ENCODE measurements at regions not wholly inside any gene's neighbourhood (a gene's known extent, or its start where the extent isn't known, plus 50 kb on each side); places are given as distances from the start of the nearest gene placed in this dataset.

DNA sequence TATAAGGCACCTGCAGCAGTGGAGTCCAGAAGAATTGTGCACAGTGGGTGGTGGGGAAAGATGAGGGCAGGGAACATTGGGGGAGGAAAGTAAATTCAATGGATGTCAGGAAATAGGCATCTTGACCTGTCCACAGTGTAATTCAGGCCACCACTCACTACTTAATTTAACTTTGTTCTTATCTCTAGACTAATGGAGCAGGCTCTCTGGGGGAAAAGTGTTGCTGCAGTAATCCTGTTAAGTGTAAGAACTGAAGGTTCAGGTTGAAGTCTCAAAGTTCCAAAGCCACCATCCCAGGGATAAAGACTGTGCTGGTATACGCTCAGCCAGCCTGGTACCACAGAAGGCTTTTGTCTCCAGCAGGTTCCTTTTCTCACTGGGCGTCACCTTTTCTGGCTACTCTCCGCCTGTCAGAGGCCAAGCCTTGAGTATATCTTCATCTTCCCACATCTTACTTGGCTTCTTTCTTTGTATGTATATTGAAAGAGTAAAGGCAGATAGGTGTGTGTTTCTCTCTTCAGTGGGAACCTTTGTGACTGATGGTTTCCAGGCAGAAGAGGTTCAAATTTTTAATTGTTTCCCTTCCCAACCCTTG, 150.9 kb upstream of the DMRT1 start:
- TF ChIP-seq, protein P1, sequence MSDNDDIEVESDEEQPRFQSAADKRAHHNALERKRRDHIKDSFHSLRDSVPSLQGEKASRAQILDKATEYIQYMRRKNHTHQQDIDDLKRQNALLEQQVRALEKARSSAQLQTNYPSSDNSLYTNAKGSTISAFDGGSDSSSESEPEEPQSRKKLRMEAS (IDR thresholded peaks at IDR 0.05) = no peak
- TF ChIP-seq, protein P2, sequence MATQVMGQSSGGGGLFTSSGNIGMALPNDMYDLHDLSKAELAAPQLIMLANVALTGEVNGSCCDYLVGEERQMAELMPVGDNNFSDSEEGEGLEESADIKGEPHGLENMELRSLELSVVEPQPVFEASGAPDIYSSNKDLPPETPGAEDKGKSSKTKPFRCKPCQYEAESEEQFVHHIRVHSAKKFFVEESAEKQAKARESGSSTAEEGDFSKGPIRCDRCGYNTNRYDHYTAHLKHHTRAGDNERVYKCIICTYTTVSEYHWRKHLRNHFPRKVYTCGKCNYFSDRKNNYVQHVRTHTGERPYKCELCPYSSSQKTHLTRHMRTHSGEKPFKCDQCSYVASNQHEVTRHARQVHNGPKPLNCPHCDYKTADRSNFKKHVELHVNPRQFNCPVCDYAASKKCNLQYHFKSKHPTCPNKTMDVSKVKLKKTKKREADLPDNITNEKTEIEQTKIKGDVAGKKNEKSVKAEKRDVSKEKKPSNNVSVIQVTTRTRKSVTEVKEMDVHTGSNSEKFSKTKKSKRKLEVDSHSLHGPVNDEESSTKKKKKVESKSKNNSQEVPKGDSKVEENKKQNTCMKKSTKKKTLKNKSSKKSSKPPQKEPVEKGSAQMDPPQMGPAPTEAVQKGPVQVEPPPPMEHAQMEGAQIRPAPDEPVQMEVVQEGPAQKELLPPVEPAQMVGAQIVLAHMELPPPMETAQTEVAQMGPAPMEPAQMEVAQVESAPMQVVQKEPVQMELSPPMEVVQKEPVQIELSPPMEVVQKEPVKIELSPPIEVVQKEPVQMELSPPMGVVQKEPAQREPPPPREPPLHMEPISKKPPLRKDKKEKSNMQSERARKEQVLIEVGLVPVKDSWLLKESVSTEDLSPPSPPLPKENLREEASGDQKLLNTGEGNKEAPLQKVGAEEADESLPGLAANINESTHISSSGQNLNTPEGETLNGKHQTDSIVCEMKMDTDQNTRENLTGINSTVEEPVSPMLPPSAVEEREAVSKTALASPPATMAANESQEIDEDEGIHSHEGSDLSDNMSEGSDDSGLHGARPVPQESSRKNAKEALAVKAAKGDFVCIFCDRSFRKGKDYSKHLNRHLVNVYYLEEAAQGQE (IDR thresholded peaks at IDR 0.05; ENCODE audit: low read depth) = no peak
- TF ChIP-seq YY1 (IDR thresholded peaks at IDR 0.05; ENCODE audit: low read depth) (no peak), ZBTB7A (IDR thresholded peaks at IDR 0.05; ENCODE audit: low read depth) (no peak)
